ENCODE measurements at regions not wholly inside any gene's neighbourhood (a gene's known extent, or its start where the extent isn't known, plus 50 kb on each side); places are given as distances from the start of the nearest gene placed in this dataset.

- TF ChIP-seq CTCF (conservative IDR thresholded peaks at IDR 0.05; ENCODE audit: low read depth in 2 of 2): no peak
- TF ChIP-seq EZH2 (IDR thresholded peaks at IDR 0.05; ENCODE audit: low read depth, unreplicated experiment): no peak
- TF ChIP-seq REST (IDR thresholded peaks at IDR 0.05; ENCODE audit: unreplicated experiment): no peak
- no peak for TF ChIP-seq EZH2phosphoT487 (IDR thresholded peaks at IDR 0.05; ENCODE audit: unreplicated experiment)
- TF ChIP-seq POLR2AphosphoS5 (IDR thresholded peaks at IDR 0.05; ENCODE audit: low read depth): no peak
- TF ChIP-seq NANOG (IDR thresholded peaks at IDR 0.05; ENCODE audit: borderline replicate concordance): no peak
- TF ChIP-seq CREB1 (CRISPR knock-in tag; IDR thresholded peaks at IDR 0.05; ENCODE audit: low read depth): no peak
- TF ChIP-seq ZNF462 (CRISPR knock-in tag; IDR thresholded peaks at IDR 0.05): no peak
- no peak for TF ChIP-seq JUNB (IDR thresholded peaks at IDR 0.05; ENCODE audit: unreplicated experiment)
- no peak for TF ChIP-seq ZNF331 (CRISPR knock-in tag; IDR thresholded peaks at IDR 0.05; ENCODE audit: low read depth)
- TF ChIP-seq STAT1 (IDR thresholded peaks at IDR 0.05; ENCODE audit: unreplicated experiment): no peak
- no peak for TF ChIP-seq ETS1 (IDR thresholded peaks at IDR 0.05)
- no peak for TF ChIP-seq ZNF114 (CRISPR knock-in tag; IDR thresholded peaks at IDR 0.05)
Observed at GRCh38 chr18:38167623-38168022, 602.0 kb upstream of the CELF4 start.

Measured in GM23338 (cell line).